CD14-positive monocyte (primary cell): ENCODE measurements at regions not wholly inside any gene's neighbourhood (a gene's known extent, or its start where the extent isn't known, plus 50 kb on each side); places are given as distances from the start of the nearest gene placed in this dataset.

Source experiments
- DNase-seq, 3 donors: peaks; one replicate each; pipeline ENCODE4 v3.0.0-alpha.2; 2011 to 2022
- H2AFZ ChIP-seq: 2 replicates; pipeline ENCODE4 v1.6.0; 2012; ENCODE audit warnings: mild to moderate bottlenecking, low read depth, low read length, inconsistent platforms; ENCODE audit not compliant: insufficient read depth, poor library complexity, severe bottlenecking
- H3K27ac ChIP-seq, 2 donors: 1 replicate in 1 of 2; 2 replicates in 1 of 2; pipeline ENCODE4 v1.5.1; 2012 to 2013; ENCODE audit warnings: low read length in 2 of 2, control low read depth in 1 of 2, inconsistent platforms in 1 of 2, low read depth in 1 of 2, mild to moderate bottlenecking in 1 of 2
- H3K27me3 ChIP-seq, 2 donors: one replicate each; pipeline versions ENCODE4 v1.6.0 to v1.6.1; 2011 to 2013; ENCODE audit warnings: low read length in 2 of 2; ENCODE audit not compliant: control insufficient read depth in 2 of 2, insufficient read depth in 2 of 2
- H3K36me3 ChIP-seq, 2 donors: replicated peaks in 1 of 2; 1 replicate in 1 of 2; 2 replicates in 1 of 2; pipeline versions ENCODE4 v1.5.1 to v1.6.1; 2012 to 2013; ENCODE audit warnings: low read length in 2 of 2, control low read depth in 1 of 2, inconsistent platforms in 1 of 2, mild to moderate bottlenecking in 1 of 2; ENCODE audit not compliant: insufficient read depth in 2 of 2, control insufficient read depth in 1 of 2
- H3K4me1 ChIP-seq, 2 donors: 1 replicate in 1 of 2; 2 replicates in 1 of 2; pipeline versions ENCODE4 v1.5.1 to v1.6.1; 2012 to 2013; ENCODE audit warnings: low read length in 2 of 2, control low read depth in 1 of 2, inconsistent platforms in 1 of 2, mild to moderate bottlenecking in 1 of 2, moderate library complexity in 1 of 2; ENCODE audit not compliant: insufficient read depth in 2 of 2, control insufficient read depth in 1 of 2
- H3K4me2 ChIP-seq: replicated peaks from 2 replicates; pipeline ENCODE3; 2012; ENCODE audit warnings: low read length, moderate library complexity, mild to moderate bottlenecking; ENCODE audit not compliant: poor library complexity, severe bottlenecking; ENCODE audit errors: extremely low read depth
- H3K4me3 ChIP-seq, 3 experiments: fragments of 200-600 bp in 1 of 3; sonication (generic) in 1 of 3; replicated peaks in 1 of 3; 1 replicate in 2 of 3; 2 replicates in 1 of 3; pipeline ENCODE4 v1.5.1; 2011 to 2013; ENCODE audit warnings: low read length in 3 of 3, mild to moderate bottlenecking in 3 of 3, control low read depth in 2 of 3, low read depth in 2 of 3, inconsistent platforms in 1 of 3, moderate library complexity in 1 of 3
- H3K79me2 ChIP-seq: 2 replicates; pipeline ENCODE4 v1.6.0; 2012; ENCODE audit warnings: mild to moderate bottlenecking, control low read depth, inconsistent platforms, low read length, moderate library complexity; ENCODE audit not compliant: insufficient read depth
- H3K9ac ChIP-seq: 2 replicates; pipeline ENCODE4 v1.6.0; 2017; ENCODE audit warnings: low read length, mild to moderate bottlenecking; ENCODE audit not compliant: insufficient read depth, poor library complexity, severe bottlenecking
- H3K9me3 ChIP-seq, 2 donors: replicated peaks in 1 of 2; 1 replicate in 1 of 2; 2 replicates in 1 of 2; pipeline versions ENCODE4 v1.5.1 to v1.6.1; 2012 to 2013; ENCODE audit warnings: low read length in 2 of 2, control low read depth in 1 of 2; ENCODE audit not compliant: control insufficient read depth in 1 of 2, insufficient read depth in 1 of 2
- H4K20me1 ChIP-seq: 2 replicates; pipeline ENCODE4 v1.6.0; 2012; ENCODE audit warnings: mild to moderate bottlenecking, low read length, control low read depth, moderate library complexity; ENCODE audit not compliant: insufficient read depth
- H3K27ac Mint-ChIP-seq, 7 donors: one replicate each; pipeline ENCODE4 v1.8.0; 2020; ENCODE audit warnings: mild to moderate bottlenecking in 7 of 7, mixed read lengths in 7 of 7, moderate library complexity in 6 of 7, inconsistent platforms in 2 of 7
- H3K27me3 Mint-ChIP-seq, 3 donors: one replicate each; pipeline ENCODE4 v1.8.0; 2021 to 2022; ENCODE audit warnings: low read depth in 3 of 3, mild to moderate bottlenecking in 3 of 3, mixed read lengths in 3 of 3, moderate library complexity in 3 of 3, inconsistent platforms in 1 of 3
- H3K36me3 Mint-ChIP-seq, 2 donors: one replicate each; pipeline ENCODE4 v1.8.0; 2020; ENCODE audit warnings: mixed read lengths in 2 of 2, inconsistent platforms in 1 of 2, mild to moderate bottlenecking in 1 of 2
- H3K4me1 Mint-ChIP-seq: one replicate; pipeline ENCODE4 v1.8.0; 2020; ENCODE audit warnings: mild to moderate bottlenecking, mixed read lengths
- H3K4me3 Mint-ChIP-seq, 2 donors: one replicate each; pipeline ENCODE4 v1.8.0; 2020; ENCODE audit warnings: mild to moderate bottlenecking in 2 of 2, mixed read lengths in 2 of 2, moderate library complexity in 1 of 2
- H3K9me3 Mint-ChIP-seq, 7 donors: one replicate each; pipeline ENCODE4 v1.8.0; 2020 to 2022; ENCODE audit warnings: mixed read lengths in 7 of 7, mild to moderate bottlenecking in 6 of 7, moderate library complexity in 6 of 7, inconsistent platforms in 2 of 7
- WGBS: methylation state at CpG from one replicate; pipeline ENCODE4 v1.1.5; 2013; ENCODE audit warnings: missing lambda C conversion rate; ENCODE audit not compliant: insufficient coverage; 5-methylcytosine and 5-hydroxymethylcytosine counted together
- intact Hi-C, 2 donors: fragments of 100-400 bp; cut with micrococcal nuclease; formaldehyde crosslinking; loops; one replicate each; pipeline versions ENCODE4 v1.15.0 to v1.15.1; 2023
- TF ChIP-seq, protein P1 (sequence below): fragments of 200-600 bp; IDR thresholded peaks from one replicate; pipeline ENCODE4 v1.8.0; 2022; ENCODE audit warnings: antibody characterized with exemption, mild to moderate bottlenecking

DNA sequence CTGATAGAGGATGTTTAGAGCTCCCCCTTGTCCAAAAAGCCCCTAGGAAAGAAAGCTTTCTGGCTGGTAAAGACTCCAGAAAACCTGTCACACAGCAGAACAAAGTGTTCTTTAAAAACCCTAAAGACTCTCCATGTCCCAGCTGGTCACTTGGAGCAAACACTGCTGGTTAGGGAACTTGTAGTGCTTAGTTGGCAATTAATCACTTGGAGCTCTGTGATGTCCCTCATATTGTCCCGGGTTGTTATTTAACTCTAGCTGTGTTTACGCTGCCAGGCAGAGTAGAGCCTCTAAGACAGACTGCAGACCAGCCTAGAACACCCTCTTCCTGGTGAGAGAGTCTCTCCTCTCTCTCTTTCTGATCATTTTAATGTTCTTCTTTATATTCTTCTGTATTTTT is 267.3 kb downstream of the BCOR start:
- Histone ChIP-seq H3K79me2 (no peaks in the 10 kb centered on the region), H3K4me2 (no peak overlapping the region), H3K36me3 (no peaks in the 10 kb centered on the region), H3K4me3 (no peak overlapping the region), H3K4me1 (no peaks in the 10 kb centered on the region), H3K9me3 (no peaks in the 10 kb centered on the region), H4K20me1 (no peaks in the 10 kb centered on the region), H3K9ac (no peak overlapping the region), H3K27me3 (no peaks in the 10 kb centered on the region), H2AFZ (no peak overlapping the region), H3K27ac (no peak overlapping the region)
- no peak for DNase-seq
- H3K36me3 Mint-ChIP-seq: no peaks in the 10 kb centered on the region
- H3K27ac Mint-ChIP-seq: no peak overlapping the region
- no peak overlapping the region for H3K4me3 Mint-ChIP-seq
- TF ChIP-seq, protein P1, sequence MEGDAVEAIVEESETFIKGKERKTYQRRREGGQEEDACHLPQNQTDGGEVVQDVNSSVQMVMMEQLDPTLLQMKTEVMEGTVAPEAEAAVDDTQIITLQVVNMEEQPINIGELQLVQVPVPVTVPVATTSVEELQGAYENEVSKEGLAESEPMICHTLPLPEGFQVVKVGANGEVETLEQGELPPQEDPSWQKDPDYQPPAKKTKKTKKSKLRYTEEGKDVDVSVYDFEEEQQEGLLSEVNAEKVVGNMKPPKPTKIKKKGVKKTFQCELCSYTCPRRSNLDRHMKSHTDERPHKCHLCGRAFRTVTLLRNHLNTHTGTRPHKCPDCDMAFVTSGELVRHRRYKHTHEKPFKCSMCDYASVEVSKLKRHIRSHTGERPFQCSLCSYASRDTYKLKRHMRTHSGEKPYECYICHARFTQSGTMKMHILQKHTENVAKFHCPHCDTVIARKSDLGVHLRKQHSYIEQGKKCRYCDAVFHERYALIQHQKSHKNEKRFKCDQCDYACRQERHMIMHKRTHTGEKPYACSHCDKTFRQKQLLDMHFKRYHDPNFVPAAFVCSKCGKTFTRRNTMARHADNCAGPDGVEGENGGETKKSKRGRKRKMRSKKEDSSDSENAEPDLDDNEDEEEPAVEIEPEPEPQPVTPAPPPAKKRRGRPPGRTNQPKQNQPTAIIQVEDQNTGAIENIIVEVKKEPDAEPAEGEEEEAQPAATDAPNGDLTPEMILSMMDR: no peak
- H3K27me3 Mint-ChIP-seq: peaks cover 0 to 25% (median 3%) of the 10 kb centered on the region in 3 donors
- intact Hi-C loops: no loop called here
- no peaks in the 10 kb centered on the region for H3K4me1 Mint-ChIP-seq
- peaks cover 0 to 2% (median 0%) of the 10 kb centered on the region in 7 donors for H3K9me3 Mint-ChIP-seq
- no CpG with 5 or more reads among the region's 2 CpGs for WGBS

DNA sequence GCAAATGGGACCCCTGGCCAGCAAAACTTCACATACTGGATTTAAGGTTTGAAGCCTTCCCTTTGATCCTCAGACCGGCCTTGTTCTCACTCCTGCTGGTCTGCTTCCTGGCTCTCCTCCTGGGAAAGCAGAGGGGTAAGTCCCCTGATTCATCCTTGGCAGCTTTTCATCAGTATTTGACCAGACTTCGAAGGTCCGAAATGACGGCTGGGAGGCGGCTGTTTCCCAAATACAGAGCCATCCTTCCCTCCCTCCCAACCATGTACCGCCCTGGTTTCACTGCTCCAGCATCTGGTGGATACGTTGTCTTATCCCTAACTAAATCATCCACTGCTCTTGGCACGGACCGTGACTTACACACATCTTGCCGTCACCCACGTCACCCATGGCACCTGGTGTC is 265.5 kb downstream of the BCOR start:
- DNase-seq: no peak
- H3K4me3 Mint-ChIP-seq: no peak overlapping the region
- H3K9ac ChIP-seq: no peak overlapping the region
- no peak overlapping the region for H3K4me3 ChIP-seq
- WGBS: 92% methylated on average over 7 of the region's 11 CpGs
- no peaks in the 10 kb centered on the region for H3K36me3 Mint-ChIP-seq
- H3K9me3 Mint-ChIP-seq: peaks cover 0 to 2% (median 0%) of the 10 kb centered on the region in 7 donors
- no peak overlapping the region for H3K27ac ChIP-seq
- no peaks in the 10 kb centered on the region for H3K79me2 ChIP-seq
- no peaks in the 10 kb centered on the region for H4K20me1 ChIP-seq
- H3K4me2 ChIP-seq: no peak overlapping the region
- H2AFZ ChIP-seq: no peak overlapping the region
- H3K36me3 ChIP-seq: no peaks in the 10 kb centered on the region
- H3K9me3 ChIP-seq: no peaks in the 10 kb centered on the region
- H3K4me1 ChIP-seq: no peaks in the 10 kb centered on the region
- H3K27me3 Mint-ChIP-seq: peaks cover 0 to 23% (median 3%) of the 10 kb centered on the region in 3 donors
- H3K27me3 ChIP-seq: no peaks in the 10 kb centered on the region
- H3K27ac Mint-ChIP-seq: no peak overlapping the region
- TF ChIP-seq, protein P1: no peak
- no peaks in the 10 kb centered on the region for H3K4me1 Mint-ChIP-seq
- intact Hi-C loops: no loop called here
